ENCODE measurements at regions not wholly inside any gene's neighbourhood (a gene's known extent, or its start where the extent isn't known, plus 50 kb on each side); places are given as distances from the start of the nearest gene placed in this dataset.

GRCh38 chr9:109956717-109957440, 176.9 kb downstream of the PALM2AKAP2 start:
- no peak for TF ChIP-seq CTCF (IDR thresholded peaks at IDR 0.05; ENCODE audit: extremely low read depth in 1 of 2, insufficient read depth in 1 of 2, low read depth in 1 of 2, low read length in 2 of 2)
- TF ChIP-seq MAX (IDR thresholded peaks at IDR 0.05; ENCODE audit: insufficient read depth, insufficient read length), result no peak

Measured in endothelial cell of umbilical vein (primary cell).